ENCODE measurements at regions not wholly inside any gene's neighbourhood (a gene's known extent, or its start where the extent isn't known, plus 50 kb on each side); places are given as distances from the start of the nearest gene placed in this dataset.

DNA sequence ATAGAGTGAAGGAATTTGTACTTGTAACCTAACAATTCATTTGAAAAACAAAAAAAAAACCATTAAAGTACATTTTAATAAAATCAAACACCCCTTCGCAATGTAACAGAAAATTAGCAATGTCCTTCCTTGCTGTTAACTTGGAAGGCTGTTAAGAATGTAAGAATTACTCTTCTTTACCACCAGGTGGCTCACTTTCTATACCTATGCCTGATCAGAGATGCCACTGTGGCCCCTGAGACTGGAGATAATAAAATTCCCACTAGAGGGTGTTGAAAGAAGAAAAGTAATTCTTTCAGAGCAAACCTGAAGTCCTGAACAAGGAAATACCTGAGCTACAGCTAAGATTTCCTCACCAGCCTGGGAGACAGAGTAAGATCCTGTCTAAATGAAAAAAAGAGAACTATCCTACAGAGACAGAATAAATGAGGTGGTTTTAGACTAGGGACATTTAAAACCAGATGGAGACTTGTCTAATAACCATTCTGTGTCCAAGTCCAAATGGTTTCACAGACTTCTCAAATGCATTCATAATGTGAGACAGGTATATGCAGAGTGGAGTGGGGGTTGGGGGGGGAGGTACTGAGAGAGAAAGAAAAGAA lies 1089.3 kb downstream of the FAM181B start:
- TF ChIP-seq POLR2A (IDR thresholded peaks at IDR 0.05) (no peak), CTCF (IDR thresholded peaks at IDR 0.05) (peak; percentile 39 to 62 (median 54))
